ENCODE measurements at regions not wholly inside any gene's neighbourhood (a gene's known extent, or its start where the extent isn't known, plus 50 kb on each side); places are given as distances from the start of the nearest gene placed in this dataset.

- no peak for DNase-seq (ENCODE audit: low read depth in 2 of 2)
- TF ChIP-seq CTCF (IDR thresholded peaks at IDR 0.05; ENCODE audit: low read depth, low read length) = no peak
- no peak overlapping the region for H3K4me3 ChIP-seq (replicated peaks in 1 of 2; ENCODE audit: low read depth in 2 of 2, low read length in 2 of 2)
Observed at GRCh38 chr2:10498525-10499274, 50.6 kb upstream of the ODC1 start.

Data from cardiac fibroblast (primary cell).